HG03565 (cell line): ENCODE measurements at regions not wholly inside any gene's neighbourhood (a gene's known extent, or its start where the extent isn't known, plus 50 kb on each side); places are given as distances from the start of the nearest gene placed in this dataset.

ENCODE experiments used
- ATAC-seq: cut with Tn5 transposase; IDR thresholded peaks from one replicate; pipeline ENCODE4 v1.9.1; 2021; ENCODE audit warnings: mild to moderate bottlenecking, moderate library complexity; ENCODE audit not compliant: unreplicated experiment

DNA sequence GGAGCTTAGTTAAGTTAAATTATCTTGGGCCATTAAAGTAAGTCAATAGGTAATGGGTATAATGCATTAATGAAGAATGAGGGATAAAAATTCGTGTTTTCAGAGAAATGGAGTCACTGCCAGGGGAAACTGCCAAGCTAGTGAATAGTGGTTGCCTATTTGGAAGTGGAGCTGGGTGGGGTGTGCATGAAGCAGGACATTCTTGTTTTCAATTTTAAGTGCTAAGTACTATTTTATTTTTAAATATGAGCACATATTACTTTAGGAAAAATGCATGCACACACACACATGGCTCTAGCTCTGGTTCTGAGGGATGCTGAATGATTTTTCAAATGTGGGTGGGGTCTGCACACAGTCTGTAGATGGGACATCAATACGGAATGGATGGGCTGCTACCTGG is 717.7 kb upstream of the SGCG start:
- ATAC-seq, result no peak

DNA sequence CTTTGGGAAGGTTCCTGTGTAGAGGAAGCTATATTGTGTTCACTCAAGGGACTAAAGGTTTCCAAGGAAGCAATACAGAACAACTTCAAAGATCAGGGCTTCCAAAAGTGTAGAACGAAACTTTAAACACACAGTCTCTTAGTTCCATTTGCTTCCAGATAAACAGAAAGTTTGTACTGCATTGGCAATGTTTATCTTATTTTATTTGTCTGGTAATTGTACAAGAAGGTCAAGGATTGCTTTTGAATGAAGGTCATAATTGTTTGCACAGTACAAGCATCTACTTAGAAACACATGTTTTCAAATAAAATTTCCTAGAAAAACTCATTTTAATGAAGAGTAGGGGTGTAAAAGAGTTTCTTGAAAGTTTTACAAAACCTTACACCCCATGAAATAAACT is 712.7 kb upstream of the SGCG start:
- ATAC-seq, result no peak

DNA sequence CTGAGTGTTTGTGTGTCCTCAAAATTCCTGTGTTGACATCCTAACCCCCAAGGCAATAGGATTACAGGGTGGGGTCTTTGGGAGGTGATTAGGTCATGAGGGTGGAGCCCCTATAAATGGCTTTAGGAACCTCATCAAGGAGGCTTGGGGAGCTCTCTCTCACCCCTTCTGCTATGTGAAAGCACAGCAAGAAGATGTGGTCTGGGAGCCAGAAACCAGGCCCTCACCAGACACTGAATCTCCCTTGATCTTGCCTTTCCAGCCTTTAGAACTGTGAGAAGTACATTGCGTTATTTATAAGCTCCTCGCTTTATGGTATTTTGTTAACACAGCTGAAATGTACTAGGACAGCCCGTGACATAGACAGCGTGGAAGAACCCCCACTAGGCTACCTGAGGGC is 712.0 kb upstream of the SGCG start:
- ATAC-seq, result no peak

DNA sequence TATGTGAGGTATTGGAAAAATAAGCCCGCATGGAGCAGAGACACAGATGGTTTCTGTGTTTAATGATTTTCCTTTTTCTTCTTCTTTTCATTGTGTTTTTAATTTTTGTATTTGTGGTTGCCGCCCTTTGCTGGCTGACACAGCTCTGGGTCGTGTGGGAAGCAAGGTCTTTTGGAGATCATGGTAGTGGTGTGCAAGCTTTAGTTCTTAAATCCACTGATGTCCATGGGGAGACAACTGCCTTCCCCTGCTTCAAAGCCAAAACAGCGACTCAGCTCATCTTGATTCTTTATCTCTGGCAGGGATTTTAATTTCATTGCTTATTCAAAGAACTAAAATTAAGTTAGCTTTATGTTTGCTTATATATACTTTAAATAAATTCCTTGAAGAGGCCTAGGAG is 711.3 kb upstream of the SGCG start:
- ATAC-seq, result no peak

DNA sequence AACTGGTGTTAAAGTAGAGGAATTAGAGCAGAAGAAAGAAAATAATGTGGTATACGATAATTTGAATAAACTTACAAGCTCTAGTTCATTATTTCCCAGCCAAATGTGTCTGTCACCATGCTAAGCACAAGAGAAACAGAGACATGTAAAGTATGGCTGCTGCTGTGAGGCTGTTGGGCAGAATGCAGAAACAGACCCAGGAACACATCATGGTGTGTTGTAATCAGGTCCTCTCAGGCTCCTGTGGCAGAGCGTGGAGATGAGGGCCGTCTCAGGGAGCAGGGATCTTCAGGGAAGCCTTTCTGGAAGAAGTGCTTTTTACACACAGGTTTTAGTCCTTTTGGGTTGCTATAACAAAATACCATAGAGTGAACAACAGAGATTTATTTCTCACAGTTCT is 710.7 kb upstream of the SGCG start:
- ATAC-seq, result no peak

DNA sequence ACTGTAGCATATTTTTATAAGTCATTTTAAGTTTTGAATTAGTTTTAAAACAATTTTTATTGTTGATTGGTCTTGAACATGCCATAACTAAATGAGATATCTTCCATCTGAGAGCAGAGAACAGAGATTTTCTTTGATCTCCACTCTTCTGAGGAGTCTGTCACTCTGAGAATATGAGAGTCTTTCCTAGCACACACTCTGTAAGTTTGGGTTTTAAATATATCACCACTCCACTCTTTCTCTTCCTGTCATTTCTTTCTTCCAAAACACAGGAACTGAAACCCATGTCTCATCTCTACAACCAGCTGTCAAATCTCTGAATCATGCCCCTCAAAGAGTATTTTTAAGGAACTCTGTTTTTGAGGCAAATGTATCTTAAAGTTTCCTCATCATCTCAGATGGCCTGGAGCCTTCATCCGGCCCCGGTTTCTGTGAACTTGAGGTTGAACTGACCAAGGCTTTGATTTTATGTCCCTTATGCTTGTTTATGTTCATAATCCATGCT is 698.2 kb upstream of the SGCG start:
- no peak for ATAC-seq

DNA sequence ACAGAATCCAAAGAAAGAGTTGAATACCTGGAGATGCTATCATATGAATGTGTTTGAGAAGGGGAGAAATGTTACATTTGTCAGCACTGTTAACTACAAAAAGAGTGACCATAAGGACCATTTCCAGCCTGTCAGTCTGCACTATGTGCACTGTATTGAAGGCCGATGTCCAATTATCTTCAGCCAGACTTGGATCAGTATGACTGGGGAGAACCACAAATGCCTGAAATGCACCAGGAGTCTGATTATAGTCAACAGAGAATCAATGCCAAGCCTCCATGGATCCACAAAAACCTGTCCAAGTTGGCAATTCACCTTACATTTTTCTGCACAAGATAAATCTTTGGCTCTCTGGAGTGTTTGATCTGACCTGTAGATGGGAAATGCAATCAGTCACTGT is 697.5 kb upstream of the SGCG start:
- ATAC-seq, result no peak

DNA sequence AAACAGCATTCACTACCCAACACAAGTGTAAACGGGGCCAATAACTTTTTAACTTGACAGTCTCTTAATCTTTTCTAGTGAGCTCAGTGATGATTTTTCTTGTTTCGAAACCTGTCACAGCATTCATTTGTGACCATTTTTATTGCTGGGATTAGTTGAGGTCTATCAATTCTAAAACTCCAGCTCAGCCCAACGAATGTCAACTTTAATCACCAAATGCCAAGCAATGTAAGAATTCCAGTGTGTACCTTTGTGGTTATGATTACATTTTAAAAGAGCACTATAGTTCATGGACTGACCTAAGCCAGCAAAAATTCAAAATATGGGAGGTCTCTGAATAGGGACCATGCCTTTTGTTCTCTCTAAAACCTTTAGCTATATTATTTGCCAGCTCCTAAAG is 694.3 kb upstream of the SGCG start:
- no peak for ATAC-seq

DNA sequence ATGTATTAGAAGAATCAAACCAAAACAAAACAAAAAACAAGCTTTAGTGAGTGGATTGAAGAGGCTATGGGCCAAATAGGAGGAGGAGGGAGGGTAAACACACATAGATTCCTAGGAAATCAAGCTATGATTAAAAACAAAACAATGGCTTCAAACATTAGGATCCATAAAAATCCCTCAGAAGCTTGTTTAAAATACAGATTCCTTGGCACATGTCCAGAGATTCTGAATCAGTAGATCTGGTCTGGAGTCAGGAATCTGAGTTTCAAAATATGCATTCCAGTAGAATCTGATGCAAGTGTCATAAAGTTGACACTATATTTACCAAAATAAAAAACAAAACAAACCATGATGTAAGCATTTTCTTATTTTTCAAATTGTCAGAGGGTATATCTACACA is 692.8 kb upstream of the SGCG start:
- no peak for ATAC-seq

DNA sequence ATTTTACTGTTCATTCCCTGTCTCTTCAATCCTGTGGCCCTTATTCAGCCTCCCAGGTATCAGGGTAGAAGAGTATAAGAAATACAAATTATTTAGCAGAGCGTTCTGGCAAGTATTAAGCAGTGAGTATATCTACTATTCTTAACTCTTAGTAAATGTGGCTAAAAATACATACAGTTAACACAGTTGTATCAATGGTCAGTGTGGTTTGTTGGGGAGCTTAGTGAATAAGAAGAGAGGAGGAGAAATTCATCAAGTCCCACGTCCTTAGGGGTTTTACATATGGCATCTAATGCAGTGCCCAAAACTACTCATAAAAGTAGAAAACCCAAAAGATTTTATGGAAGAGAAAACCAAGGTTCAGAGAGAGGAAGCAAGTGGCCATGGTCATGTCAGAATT is 691.0 kb upstream of the SGCG start:
- ATAC-seq, result no peak

DNA sequence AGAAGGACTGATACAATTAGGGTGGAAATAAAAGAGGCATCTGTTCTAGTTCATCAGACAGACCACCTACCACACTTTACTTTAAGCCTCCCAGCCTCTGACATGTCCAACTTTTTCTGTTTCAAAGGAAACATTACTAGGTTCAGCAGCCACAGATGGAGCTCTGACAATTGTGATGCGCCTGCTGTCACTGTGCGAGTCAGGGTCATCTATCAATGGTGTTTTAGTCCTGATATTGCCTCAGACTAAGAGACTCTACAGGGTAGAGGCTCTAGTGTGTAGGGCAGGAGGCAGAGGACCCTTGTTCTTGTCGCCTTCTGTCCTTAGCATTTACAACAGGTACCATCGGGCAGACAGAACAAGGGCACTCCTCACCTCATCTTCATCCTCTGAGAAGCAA is 685.0 kb upstream of the SGCG start:
- ATAC-seq, result no peak

DNA sequence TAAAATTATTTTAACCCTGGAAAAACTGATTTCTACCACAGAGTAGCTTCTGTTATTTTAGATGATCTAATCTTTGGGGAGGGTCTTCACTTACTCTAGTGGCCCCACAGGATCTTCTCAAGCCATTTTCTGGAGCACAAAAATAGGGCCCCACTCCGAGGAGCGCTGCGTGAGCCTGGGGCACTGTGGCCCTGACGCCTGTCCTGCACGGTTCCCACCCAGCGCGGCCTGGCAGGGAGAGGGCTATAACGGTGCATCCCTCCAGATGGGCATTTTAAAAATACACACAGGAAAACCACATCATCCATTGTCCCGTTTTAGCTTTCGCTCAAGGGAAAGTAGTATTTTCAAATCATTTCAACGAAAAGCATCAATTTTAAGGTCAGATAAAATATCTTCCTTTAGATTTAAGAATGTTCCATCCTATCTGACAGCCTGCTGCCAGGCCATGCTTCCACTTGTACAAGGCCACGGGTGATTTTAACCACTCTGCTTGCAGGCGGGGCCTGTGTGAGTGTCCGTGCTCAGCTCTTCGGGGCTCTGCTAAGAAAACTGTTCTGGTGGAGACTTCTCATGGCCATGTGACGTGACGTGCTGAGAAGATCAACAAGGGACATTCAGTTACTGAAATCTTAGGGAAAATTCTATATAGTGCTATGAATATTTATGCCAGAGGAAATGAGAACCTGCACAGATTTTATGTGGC is 683.8 kb upstream of the SGCG start:
- no peak for ATAC-seq

DNA sequence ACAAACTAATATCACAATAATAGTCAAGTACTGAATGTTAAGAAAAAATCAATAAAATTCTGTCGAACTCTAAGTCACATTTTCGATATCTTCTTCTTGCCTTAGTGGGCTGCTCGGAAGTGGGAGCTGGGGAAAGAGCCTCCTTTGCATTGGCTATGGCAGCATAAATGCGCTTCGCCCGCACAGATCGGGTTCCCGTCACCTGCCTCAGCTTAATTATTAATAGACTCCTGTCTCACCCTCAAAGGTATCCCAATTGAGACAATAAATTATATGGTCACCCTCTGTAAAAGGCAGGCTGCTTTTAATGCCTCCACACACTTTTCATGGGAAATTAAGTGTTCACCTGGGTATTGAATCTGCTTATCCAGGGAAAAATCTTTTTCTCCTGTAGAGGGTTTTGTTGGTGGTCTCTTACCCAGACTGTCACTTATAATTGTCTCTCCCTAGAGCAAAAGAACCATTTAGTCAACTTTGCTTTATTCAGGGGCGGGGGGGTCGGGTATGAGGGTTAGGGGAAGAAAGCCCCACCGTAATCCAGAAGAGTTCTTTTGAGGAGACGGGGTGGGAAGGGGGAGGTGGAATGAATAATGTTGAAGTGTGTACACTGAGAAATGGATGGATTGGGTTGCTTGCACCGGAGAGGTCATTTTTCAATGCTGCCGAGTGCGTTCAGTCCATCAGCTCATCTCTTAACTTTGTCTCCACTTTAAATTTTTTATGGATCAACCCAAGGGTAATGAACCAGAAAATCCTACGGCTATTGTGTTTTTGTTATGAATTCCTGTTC is 682.6 kb upstream of the SGCG start:
- ATAC-seq, result no peak

DNA sequence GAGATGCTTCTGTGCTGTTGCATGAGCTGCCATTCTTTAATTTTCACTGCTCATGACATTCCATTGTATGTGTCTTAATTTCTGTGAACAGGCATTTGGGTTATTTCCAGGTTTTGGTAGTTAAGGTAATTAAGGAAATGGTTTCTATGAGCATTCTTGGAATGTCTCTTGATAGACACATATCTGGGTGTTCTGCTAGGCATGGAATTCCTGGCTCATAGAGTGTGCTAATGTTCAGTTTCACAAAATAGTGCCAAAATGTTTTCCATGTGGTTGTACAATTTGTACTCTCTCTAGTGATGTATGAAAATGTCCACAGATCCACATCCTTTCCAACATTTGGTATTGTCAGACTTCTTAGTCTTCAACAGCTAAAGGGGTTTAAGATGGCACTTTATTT is 680.9 kb upstream of the SGCG start:
- ATAC-seq, result no peak

DNA sequence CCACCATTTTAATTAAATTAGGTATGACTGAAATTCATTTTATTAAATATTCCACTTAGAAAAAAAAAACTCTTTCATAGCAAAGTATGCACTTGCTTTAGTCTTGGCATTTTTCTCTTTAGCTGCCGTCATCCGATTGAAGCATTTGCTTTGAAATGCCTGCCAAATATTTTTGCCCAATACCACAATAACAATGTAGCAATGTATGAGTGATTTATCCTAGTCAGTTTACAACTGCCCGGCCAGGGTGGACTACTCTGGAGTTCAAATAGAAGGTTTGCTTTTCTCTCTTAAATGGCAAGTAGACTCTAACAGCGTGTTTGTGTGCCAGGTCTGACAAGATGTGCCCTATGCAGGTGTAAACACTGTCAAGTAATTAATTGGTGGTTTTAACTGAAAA is 675.3 kb upstream of the SGCG start:
- ATAC-seq, result no peak

DNA sequence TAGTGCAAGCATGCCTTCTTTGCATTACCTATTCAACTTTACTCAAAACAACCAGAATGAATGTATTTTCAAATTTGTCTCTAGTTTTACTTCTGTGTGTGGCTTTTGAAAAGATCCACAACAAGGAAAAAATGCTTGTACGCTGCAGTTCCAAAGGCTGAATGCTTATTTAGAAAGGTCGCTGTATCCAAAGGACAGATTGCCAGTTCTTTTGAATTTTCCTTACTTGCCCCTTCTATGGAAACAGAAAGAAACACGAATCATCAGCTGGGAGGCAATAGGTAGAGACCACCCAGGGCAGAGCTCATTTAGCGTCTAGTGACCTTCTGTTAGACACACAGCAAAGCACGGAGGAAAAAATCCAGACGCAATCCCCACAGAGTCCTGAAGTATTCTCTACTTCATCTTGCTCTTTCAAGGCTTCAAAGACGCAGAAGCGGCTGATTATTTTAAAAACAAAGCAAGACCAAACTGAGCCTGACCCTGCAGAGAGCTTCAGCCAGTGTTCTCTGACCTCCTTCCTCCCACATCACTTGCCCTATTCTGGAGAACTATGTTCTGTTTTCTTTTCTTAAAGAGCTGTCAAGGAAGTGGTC is 674.6 kb upstream of the SGCG start:
- no peak for ATAC-seq

DNA sequence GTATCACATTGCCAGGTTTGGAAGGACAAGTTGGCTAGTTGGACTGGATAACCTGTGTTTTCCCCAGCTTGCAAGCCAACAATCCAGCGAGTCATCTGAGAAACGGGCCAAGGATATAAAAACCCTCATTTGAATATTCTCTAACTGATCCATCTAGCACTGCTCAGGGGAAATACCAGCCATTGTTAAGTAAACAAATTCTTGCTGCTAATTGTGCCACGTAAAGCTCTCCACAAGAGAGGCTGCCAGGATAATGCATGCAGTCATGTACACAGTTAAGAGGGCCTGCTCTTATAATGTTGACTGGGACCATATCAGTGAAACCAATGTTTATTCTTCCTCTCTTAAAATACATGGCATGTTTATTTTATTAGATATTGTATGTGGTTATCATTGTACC is 663.2 kb upstream of the SGCG start:
- no peak for ATAC-seq

DNA sequence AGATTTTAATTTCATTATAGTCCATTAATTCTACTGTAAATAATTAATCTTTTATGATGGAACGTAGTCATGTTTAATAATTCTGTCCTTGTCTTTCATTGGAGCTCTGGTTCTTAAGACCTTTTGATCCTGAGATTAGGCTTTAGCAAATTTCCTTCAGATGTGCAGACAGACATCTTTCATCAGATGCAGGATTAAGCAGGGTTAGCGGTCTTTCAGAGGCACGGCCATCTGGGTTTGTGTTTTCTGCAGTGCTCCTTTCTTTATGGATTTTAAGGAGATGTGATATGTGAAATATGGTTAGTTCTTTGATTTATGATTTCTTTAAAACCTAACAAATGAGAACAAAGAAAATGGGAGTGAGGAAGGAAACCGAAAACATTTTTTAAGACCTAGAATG is 643.9 kb upstream of the SGCG start:
- no peak for ATAC-seq

DNA sequence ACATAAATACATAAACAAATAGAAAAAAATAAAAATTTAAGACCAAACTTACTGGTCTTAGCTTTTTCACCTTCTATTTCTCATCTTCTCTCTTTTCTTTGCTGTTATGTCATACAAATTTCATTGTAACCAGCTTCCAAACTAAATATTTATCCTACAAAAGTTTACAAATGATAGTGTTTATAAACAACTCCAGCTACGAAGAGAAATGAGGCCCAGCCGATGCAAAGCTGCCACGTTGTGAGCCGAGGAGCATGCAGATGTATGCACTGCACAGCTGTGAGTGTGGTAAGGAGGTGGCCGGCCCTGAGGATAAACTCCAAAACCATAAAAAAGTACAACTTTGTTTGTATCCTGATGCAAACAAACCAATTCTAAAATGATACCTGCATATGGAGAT is 642.4 kb upstream of the SGCG start:
- ATAC-seq, result no peak

DNA sequence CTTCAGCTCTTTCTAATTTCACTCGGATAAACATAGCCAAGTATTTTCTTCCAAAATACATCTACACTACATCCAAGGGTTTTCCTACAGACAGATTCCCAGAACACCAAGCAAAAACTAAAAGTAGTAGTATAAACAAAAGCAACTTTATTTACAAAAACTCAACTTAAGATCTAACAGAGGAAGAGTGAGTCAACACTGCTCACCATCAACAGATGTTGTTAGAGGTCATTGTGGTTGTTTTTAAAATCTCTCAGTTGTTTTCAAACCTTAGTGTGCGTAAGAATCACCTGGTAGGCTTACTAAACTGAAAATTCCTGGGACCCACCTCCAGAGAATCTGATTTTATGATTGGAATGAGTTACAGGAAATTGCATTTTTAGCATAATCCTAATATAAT is 631.7 kb upstream of the SGCG start:
- no peak for ATAC-seq

DNA sequence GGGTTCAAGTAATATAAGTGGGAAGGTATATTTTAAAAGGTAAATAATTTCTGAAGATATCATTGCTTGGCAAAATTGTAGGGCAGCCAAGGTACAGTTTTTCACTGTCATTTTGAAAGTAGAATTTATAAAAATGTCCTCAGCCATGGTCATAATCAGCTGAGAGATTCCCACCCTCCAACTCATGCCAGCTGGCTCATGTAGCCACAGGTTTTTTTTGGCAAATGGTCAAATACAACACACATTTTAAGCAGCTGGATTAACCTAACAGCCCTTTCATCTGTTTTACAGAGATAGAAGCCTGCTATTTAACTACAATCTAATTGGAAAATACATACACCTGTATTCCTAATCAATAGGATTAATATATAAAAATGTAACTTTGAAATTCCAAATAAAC is 619.2 kb upstream of the SGCG start:
- ATAC-seq, result no peak

DNA sequence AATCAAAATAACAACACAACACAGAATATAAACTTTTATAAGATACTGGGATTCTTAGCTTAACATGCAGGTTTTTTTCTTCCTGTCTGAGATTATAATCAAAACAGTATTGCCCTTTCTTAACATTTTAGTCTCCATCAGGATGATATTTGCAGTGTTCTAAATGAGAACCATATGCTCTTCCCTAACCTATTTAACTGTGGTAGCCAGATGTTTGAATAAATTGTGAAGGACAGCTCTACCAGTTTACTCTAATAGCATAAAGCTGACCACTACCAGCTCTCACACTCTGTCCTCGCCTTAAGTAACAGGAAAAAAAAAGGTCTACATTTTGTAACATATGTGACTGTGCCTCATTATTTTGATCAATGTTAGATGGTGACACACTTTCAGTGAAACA is 618.7 kb upstream of the SGCG start:
- ATAC-seq, result no peak
